ENCODE measurements at regions not wholly inside any gene's neighbourhood (a gene's known extent, or its start where the extent isn't known, plus 50 kb on each side); places are given as distances from the start of the nearest gene placed in this dataset.

- no peak for DNase-seq
- H3K9me3 ChIP-seq (ENCODE audit: control insufficient read depth, low read depth, low read length) = no peaks in the 10 kb centered on the region
- no peaks in the 10 kb centered on the region for H3K36me3 ChIP-seq (ENCODE audit: control insufficient read depth, insufficient read depth, low read length)
- no peaks in the 10 kb centered on the region for H3K4me1 ChIP-seq (ENCODE audit: control insufficient read depth, insufficient read depth, low read length)
- no peak overlapping the region for H3K27ac ChIP-seq (ENCODE audit: low read length)
- H3K4me3 ChIP-seq (ENCODE audit: low read length) = no peak overlapping the region
- no peaks in the 10 kb centered on the region for H3K27me3 ChIP-seq (ENCODE audit: control insufficient read depth, insufficient read depth, low read length)
These were observed 294.6 kb downstream of the ANXA1 start for GRCh38 chr9:73446306-73446705.

DNA sequence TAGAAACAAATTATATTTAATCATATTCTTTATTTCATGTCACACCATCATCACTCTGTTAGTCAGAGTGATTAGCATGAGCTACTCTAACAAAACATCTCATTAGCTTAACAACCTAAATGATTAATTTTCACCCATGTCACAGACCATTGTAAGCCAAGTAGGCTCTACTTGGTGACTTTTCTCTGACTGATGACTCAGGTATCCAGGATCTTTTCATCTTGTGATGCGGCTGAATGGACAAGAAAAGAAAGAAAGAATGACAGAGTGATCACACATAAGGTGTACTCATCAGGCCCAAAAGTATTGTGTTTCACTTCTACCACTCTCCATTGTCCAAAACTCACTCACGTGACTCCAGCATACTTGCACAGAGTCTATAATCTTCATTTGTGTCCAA is 299.3 kb downstream of the ANXA1 start:
- Histone ChIP-seq H3K4me1 (ENCODE audit: control insufficient read depth, insufficient read depth, low read length) (no peaks in the 10 kb centered on the region), H3K36me3 (ENCODE audit: control insufficient read depth, insufficient read depth, low read length) (no peaks in the 10 kb centered on the region), H3K4me3 (ENCODE audit: low read length) (no peak overlapping the region), H3K9me3 (ENCODE audit: control insufficient read depth, low read depth, low read length) (no peaks in the 10 kb centered on the region), H3K27ac (ENCODE audit: low read length) (no peak overlapping the region), H3K27me3 (ENCODE audit: control insufficient read depth, insufficient read depth, low read length) (no peaks in the 10 kb centered on the region)
- no peak for DNase-seq
- 83% methylated on average over 1 of the region's 2 CpGs for WGBS (ENCODE audit: insufficient coverage, low lambda C conversion rate)

DNA sequence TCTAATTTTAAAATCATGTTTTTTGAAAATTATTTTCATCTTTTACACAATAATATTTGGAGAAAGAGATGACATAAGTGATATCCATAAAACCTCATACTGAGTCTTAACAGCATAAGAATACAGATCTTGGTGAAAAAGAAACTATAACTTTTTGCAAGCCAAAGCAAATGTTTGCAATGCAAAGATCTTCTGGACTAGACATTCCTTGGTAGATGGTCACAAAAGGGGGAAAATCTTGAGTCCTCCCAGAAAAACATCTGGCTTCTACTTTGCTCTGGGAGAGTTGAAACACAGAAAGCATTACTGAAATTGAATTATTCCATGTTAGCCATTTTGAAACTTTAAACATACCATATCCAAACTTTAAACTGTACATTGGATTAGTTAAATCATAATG is 308.2 kb downstream of the ANXA1 start:
- H3K9me3 ChIP-seq (ENCODE audit: control insufficient read depth, low read depth, low read length) = no peaks in the 10 kb centered on the region
- DNase-seq = no peak
- no peaks in the 10 kb centered on the region for H3K27me3 ChIP-seq (ENCODE audit: control insufficient read depth, insufficient read depth, low read length)
- H3K4me3 ChIP-seq (ENCODE audit: low read length) = no peak overlapping the region
- no peaks in the 10 kb centered on the region for H3K36me3 ChIP-seq (ENCODE audit: control insufficient read depth, insufficient read depth, low read length)
- H3K4me1 ChIP-seq (ENCODE audit: control insufficient read depth, insufficient read depth, low read length) = no peaks in the 10 kb centered on the region
- H3K27ac ChIP-seq (ENCODE audit: low read length) = no peak overlapping the region

DNA sequence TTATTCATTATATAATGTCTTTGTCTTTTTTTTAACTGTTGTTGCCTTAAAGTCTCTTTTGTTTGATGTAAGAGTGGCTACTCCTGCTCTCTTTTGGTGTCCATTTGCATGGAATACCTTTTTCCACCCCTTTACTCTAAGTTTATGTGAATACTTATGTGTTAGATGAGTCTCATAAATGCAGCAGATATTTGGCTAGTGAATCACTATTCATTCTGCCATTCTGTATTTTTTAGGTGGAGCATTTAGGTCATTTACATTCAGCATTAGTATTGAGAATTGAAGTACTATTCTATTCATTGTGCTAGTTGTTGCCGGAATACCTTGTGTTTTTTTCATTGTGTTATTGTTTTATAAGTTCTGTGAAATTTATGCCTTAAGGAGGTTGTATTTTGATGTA is 317.1 kb downstream of the ANXA1 start:
- no peak for DNase-seq
- no peaks in the 10 kb centered on the region for H3K27me3 ChIP-seq (ENCODE audit: control insufficient read depth, insufficient read depth, low read length)
- no peaks in the 10 kb centered on the region for H3K9me3 ChIP-seq (ENCODE audit: control insufficient read depth, low read depth, low read length)
- no peaks in the 10 kb centered on the region for H3K36me3 ChIP-seq (ENCODE audit: control insufficient read depth, insufficient read depth, low read length)
- no peak overlapping the region for H3K4me3 ChIP-seq (ENCODE audit: low read length)
- no peaks in the 10 kb centered on the region for H3K4me1 ChIP-seq (ENCODE audit: control insufficient read depth, insufficient read depth, low read length)
- WGBS (ENCODE audit: insufficient coverage, low lambda C conversion rate) = no CpG with 5 or more reads among the region's 1 CpG
- no peak overlapping the region for H3K27ac ChIP-seq (ENCODE audit: low read length)

DNA sequence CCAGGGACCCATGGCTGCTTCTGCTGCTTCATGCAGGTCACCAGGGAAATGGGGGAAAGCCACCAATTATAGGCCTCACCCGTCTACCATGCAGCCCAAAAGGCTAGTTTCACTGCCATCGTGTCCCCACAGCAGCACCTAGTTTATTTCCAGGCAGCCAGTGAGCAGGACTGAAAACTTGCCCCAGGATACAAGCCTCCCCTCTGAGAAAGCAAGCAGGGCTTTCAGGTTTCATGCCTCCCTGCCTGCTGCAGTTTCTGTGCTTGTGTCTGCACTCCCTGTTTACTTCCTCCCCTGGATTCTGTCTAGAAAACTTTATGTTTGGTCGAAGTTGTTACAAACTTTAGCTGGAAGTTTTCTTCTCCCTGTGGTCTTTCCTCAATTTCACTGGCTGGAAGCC is 319.1 kb downstream of the ANXA1 start:
- Histone ChIP-seq H3K36me3 (ENCODE audit: control insufficient read depth, insufficient read depth, low read length) (no peaks in the 10 kb centered on the region), H3K27me3 (ENCODE audit: control insufficient read depth, insufficient read depth, low read length) (no peaks in the 10 kb centered on the region), H3K9me3 (ENCODE audit: control insufficient read depth, low read depth, low read length) (no peaks in the 10 kb centered on the region), H3K27ac (ENCODE audit: low read length) (no peak overlapping the region), H3K4me1 (ENCODE audit: control insufficient read depth, insufficient read depth, low read length) (no peaks in the 10 kb centered on the region), H3K4me3 (ENCODE audit: low read length) (no peak overlapping the region)
- WGBS (ENCODE audit: insufficient coverage, low lambda C conversion rate) = no CpG with 5 or more reads among the region's 3 CpGs
- DNase-seq = no peak

GRCh38 chr9:73474002-73474600 is 322.4 kb downstream of the ANXA1 start:
- Histone ChIP-seq H3K9me3 (ENCODE audit: control insufficient read depth, low read depth, low read length) (no peaks in the 10 kb centered on the region), H3K36me3 (ENCODE audit: control insufficient read depth, insufficient read depth, low read length) (no peaks in the 10 kb centered on the region), H3K27me3 (ENCODE audit: control insufficient read depth, insufficient read depth, low read length) (no peaks in the 10 kb centered on the region), H3K4me3 (ENCODE audit: low read length) (no peak overlapping the region), H3K27ac (ENCODE audit: low read length) (no peak overlapping the region), H3K4me1 (ENCODE audit: control insufficient read depth, insufficient read depth, low read length) (no peaks in the 10 kb centered on the region)
- 89% methylated on average over 1 of the region's 14 CpGs for WGBS (ENCODE audit: insufficient coverage, low lambda C conversion rate)
- DNase-seq = no peak

- WGBS (ENCODE audit: insufficient coverage, low lambda C conversion rate) = 100% methylated on average over 1 of the region's 20 CpGs
These were observed 323.0 kb downstream of the ANXA1 start for GRCh38 chr9:73474625-73475024.

GRCh38 chr9:73494894-73495293 is 343.2 kb downstream of the ANXA1 start:
- Histone ChIP-seq H3K9me3 (ENCODE audit: control insufficient read depth, low read depth, low read length) (no peaks in the 10 kb centered on the region), H3K4me1 (ENCODE audit: control insufficient read depth, insufficient read depth, low read length) (no peaks in the 10 kb centered on the region), H3K27ac (ENCODE audit: low read length) (no peak overlapping the region), H3K27me3 (ENCODE audit: control insufficient read depth, insufficient read depth, low read length) (no peaks in the 10 kb centered on the region), H3K36me3 (ENCODE audit: control insufficient read depth, insufficient read depth, low read length) (no peaks in the 10 kb centered on the region), H3K4me3 (ENCODE audit: low read length) (no peak overlapping the region)
- DNase-seq = no peak
- WGBS (ENCODE audit: insufficient coverage, low lambda C conversion rate) = 86% methylated on average over 1 of the region's 5 CpGs

More at GRCh38 chr9:73474625-73475024, 323.0 kb downstream of the ANXA1 start:
- no peaks in the 10 kb centered on the region for H3K4me1 ChIP-seq (ENCODE audit: control insufficient read depth, insufficient read depth, low read length)
- H3K27ac ChIP-seq (ENCODE audit: low read length) = no peak overlapping the region
- H3K36me3 ChIP-seq (ENCODE audit: control insufficient read depth, insufficient read depth, low read length) = no peaks in the 10 kb centered on the region
- H3K9me3 ChIP-seq (ENCODE audit: control insufficient read depth, low read depth, low read length) = no peaks in the 10 kb centered on the region
- H3K4me3 ChIP-seq (ENCODE audit: low read length) = no peak overlapping the region
- no peak for DNase-seq
- H3K27me3 ChIP-seq (ENCODE audit: control insufficient read depth, insufficient read depth, low read length) = no peaks in the 10 kb centered on the region

- H3K4me1 ChIP-seq (ENCODE audit: control insufficient read depth, insufficient read depth, low read length) = no peaks in the 10 kb centered on the region
- WGBS (ENCODE audit: insufficient coverage, low lambda C conversion rate) = no CpG with 5 or more reads among the region's 2 CpGs
- no peak for DNase-seq
- no peak overlapping the region for H3K27ac ChIP-seq (ENCODE audit: low read length)
- H3K27me3 ChIP-seq (ENCODE audit: control insufficient read depth, insufficient read depth, low read length) = no peaks in the 10 kb centered on the region
- H3K4me3 ChIP-seq (ENCODE audit: low read length) = no peak overlapping the region
- H3K36me3 ChIP-seq (ENCODE audit: control insufficient read depth, insufficient read depth, low read length) = no peaks in the 10 kb centered on the region
- H3K9me3 ChIP-seq (ENCODE audit: control insufficient read depth, low read depth, low read length) = no peaks in the 10 kb centered on the region
These were observed 346.1 kb downstream of the ANXA1 start for GRCh38 chr9:73497796-73498195.

DNA sequence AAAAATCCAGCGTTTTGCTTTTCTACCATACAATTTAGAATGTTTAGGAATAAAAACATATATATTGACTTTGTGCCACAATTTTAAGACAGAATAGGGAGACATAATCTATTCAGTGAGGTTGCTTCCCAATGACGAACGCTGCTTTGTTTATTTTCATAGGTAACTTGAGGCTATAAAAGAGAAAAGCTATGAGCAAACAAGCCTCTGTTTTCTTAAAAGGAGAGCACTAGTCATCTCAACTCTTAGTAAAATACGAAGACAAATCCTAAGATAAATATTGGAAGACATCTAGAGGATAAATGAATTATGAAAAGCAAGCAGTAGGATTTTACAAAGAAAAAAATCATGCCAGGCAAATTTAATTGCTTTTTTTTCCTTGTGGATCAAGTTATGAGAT is 363.6 kb downstream of the ANXA1 start:
- no peaks in the 10 kb centered on the region for H3K27me3 ChIP-seq (ENCODE audit: control insufficient read depth, insufficient read depth, low read length)
- no peak overlapping the region for H3K27ac ChIP-seq (ENCODE audit: low read length)
- no peaks in the 10 kb centered on the region for H3K4me1 ChIP-seq (ENCODE audit: control insufficient read depth, insufficient read depth, low read length)
- no peaks in the 10 kb centered on the region for H3K36me3 ChIP-seq (ENCODE audit: control insufficient read depth, insufficient read depth, low read length)
- DNase-seq = no peak
- H3K4me3 ChIP-seq (ENCODE audit: low read length) = no peak overlapping the region
- H3K9me3 ChIP-seq (ENCODE audit: control insufficient read depth, low read depth, low read length) = no peaks in the 10 kb centered on the region
- 11% methylated on average over 1 of the region's 4 CpGs for WGBS (ENCODE audit: insufficient coverage, low lambda C conversion rate)

DNA sequence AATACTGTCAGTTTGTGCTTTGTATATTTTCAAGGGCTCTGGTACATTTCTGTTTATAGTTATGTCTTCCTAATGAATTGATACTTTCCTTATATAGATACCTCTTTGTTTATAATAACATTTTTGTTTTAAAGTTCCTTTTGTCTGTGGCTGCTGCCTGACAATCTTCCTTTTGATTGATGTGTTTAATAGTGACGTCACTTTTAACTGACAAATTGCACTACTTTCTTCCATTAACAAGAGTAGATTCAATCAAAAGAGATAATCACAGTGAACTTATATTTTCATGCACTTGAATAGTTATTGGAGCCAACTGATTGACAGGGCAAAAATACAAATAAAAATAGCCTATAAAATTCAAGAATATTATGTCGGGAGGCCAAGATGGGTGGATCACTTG is 371.7 kb downstream of the ANXA1 start:
- Histone ChIP-seq H3K9me3 (ENCODE audit: control insufficient read depth, low read depth, low read length) (no peaks in the 10 kb centered on the region), H3K4me3 (ENCODE audit: low read length) (no peak overlapping the region), H3K4me1 (ENCODE audit: control insufficient read depth, insufficient read depth, low read length) (no peaks in the 10 kb centered on the region), H3K27ac (ENCODE audit: low read length) (no peak overlapping the region), H3K36me3 (ENCODE audit: control insufficient read depth, insufficient read depth, low read length) (no peaks in the 10 kb centered on the region), H3K27me3 (ENCODE audit: control insufficient read depth, insufficient read depth, low read length) (no peaks in the 10 kb centered on the region)
- no peak for DNase-seq
- WGBS (ENCODE audit: insufficient coverage, low lambda C conversion rate) = 43% methylated on average over 1 of the region's 2 CpGs

All from large intestine (tissue), 3 donors.